Kasumi-1 (cell line): ENCODE measurements at regions not wholly inside any gene's neighbourhood (a gene's known extent, or its start where the extent isn't known, plus 50 kb on each side); places are given as distances from the start of the nearest gene placed in this dataset.

Experiments used
- DNase-seq, 2 experiments: peaks; one replicate each; lab custom pipeline; 2025; lab: John Stamatoyannopoulos, UW

DNA sequence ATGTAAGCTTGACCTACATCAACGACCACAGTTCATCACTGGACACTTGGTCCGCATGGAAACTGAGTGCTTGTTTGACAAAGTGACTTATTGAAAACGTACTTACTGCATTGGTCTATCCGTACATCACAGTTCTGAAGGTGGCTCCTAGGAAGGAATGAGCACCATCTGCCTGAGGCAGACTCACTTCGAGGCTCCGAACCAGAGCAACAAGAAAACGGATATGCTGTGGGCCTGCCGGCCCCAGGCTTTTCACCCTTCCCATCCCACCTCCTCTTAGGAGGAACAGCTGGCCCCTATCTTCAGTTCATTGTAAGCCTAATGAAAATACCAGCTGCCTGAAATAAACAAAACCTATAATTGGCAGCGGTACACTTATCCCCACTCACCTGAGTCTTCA, 67.2 kb upstream of the TSLP start:
- DNase-seq = no peak

DNA sequence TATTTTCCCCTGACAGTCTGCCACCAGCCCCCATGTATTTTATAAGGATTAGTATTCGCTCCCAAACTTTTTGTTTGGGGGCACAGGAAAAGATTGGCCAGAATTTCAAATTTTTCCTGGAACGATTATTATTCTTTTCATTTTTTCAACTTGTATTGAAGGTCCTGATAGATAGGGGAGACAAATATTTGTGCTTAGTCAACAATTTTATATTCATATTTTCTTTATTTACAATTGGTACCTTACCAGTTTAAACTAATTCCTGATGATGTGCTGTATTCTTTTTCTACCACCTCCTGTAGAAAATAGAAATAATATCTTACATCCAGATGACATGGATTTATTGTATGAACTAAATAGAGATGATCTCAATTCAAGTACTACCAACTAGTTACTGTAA, 60.7 kb upstream of the TSLP start:
- no peak for DNase-seq

DNA sequence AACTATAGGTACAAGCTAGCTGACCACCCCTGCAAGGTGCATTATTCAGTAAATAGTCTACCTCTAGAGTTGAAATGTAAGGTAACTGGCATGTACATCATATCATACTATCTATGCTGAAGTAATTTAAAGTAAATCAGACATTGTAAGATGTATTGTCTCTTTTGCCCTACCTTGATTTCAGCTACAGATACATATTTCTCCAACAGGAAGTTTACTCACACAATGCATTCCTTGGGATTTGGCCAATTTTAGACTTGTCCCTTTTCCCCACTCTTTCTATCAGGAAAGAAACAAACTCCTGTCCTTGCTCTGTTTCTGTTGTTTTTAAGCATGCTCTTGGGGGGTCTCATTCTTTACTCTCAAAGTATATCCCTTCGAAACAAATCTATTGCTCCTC, 58.5 kb upstream of the TSLP start:
- DNase-seq = no peak

DNA sequence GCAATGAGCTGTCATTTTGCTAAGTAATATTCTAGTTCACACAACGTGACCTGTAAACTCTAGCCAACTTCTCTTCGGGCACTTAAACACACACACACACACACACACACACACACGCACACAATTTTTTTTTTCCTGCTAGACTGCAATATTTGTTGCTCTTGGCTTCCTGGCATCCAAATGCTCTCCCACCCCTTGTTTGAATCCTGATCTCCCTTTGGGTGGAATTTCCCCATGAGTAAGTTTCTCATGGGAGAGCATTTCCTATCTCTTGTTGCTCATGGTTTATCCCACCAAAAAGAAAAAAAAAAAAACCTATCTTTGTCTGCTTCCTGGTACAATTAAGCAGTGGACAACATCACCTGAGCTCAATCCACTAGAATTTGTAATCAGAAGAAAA, 54.7 kb upstream of the TSLP start:
- no peak for DNase-seq

DNA sequence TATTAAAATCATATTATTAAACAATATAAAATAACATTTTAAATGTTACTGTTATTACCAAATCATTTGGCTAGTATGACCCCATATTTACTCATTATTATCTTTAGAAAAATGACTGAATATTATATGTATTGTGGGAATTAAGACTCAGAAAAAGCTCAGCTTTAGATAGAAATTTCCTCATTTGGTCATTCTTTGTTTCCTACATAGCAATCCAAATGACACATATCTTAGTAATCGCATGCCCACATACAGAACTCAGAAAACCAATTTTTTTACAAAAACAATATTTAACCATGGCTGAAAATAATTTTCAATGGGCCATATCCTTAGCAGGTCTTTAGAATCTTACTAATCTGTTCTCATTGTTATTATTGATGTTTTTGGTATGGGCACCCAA, 53.8 kb upstream of the TSLP start:
- no peak for DNase-seq
